ENCODE measurements at regions not wholly inside any gene's neighbourhood (a gene's known extent, or its start where the extent isn't known, plus 50 kb on each side); places are given as distances from the start of the nearest gene placed in this dataset.
"Not testable (repeated sequence)": the region's sequence is repeated elsewhere in the genome, so short reads cannot be mapped to it uniquely, and the experiment has no call there.

DNA sequence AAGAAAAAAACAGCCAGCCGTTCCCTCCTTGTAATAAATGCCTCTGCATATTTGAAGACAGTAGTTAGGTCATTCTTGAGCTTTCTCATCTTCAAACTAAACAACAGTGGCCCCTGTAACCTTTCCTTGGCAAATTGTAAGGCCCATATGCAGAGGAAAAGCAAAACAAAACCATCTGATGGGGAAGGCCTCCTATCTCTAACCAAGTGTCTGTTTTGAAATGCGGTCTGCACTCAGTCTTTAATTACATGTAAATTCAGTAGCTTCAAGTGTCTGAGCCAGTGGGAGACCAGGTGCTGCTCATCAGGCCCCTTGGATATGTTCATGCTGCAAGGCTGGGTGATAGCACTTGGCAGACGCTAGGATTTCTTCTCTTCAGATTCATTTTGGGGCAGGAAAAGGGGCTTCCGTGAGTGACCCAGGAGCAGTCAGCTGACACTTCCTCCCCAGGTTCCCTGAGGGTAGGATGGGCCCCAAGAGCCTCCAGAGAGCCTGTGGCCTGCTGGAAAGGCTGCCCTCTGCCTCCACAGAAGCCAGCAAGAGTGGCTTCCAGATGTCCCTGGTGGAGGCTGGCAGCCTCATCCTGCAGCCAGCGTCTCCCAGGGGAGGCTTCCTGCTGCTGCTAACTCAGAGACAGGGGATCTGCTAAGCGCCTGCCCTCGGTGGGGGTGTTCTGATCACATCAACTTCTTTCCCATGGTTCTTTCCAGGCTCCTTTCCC, 60.2 kb upstream of the PLGLB2 start:
- DNase-seq = peak; percentile 13

DNA sequence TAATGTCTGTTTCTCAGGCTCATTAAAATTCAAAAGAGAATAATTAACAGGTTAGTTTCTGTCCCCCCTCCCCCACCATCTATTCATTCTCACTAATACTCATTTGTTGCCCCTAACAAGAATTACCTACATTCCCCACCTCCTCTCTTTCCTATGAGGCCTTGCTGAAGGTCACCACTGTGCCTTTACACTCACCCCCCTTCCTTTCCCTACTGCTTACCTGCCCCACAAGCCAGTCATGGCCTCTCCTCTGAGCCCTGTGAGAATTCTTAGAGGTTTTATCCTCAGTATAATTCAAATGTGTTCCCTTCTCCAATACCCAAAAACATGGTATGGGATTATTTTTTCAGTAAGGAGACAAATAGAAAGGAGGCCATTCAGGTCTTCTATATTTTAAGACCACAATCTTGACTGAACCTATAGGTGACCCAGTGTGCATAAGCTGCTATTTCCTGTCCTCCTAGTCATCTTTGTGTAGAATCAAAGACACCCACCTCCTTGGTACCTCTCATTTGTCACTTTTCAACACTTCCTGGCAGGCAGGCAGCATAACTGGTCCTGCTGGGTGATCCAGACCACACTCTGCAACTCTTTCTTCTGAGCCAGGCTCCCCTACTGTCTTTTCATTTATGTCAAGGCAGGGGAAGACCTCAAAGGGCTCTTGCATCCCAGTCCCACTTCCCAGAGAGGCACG, 55.8 kb upstream of the PLGLB2 start:
- DNase-seq = not testable (repeated sequence)

GRCh38 chr2:87692914-87693313, 55.0 kb upstream of the PLGLB2 start:
- not testable (repeated sequence) for DNase-seq

DNA sequence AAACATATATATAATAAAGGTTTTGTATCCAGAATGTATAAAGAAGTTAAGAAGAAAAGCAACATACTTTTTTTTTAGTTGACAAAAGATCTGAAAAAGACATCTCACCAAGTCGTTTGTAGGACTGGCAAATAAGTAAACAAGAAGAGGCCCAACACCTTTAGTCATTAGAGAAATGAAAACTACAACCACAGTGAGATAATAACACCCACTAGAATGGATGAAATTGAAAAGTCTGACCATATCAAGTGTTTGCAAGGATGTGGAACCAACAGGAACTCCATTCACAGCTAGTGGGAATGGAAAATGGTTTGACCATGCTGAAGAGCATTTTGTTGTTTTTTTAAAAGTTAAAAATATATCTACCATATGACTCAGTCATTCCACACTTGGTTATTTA, 54.0 kb upstream of the PLGLB2 start:
- not testable (repeated sequence) for DNase-seq

DNA sequence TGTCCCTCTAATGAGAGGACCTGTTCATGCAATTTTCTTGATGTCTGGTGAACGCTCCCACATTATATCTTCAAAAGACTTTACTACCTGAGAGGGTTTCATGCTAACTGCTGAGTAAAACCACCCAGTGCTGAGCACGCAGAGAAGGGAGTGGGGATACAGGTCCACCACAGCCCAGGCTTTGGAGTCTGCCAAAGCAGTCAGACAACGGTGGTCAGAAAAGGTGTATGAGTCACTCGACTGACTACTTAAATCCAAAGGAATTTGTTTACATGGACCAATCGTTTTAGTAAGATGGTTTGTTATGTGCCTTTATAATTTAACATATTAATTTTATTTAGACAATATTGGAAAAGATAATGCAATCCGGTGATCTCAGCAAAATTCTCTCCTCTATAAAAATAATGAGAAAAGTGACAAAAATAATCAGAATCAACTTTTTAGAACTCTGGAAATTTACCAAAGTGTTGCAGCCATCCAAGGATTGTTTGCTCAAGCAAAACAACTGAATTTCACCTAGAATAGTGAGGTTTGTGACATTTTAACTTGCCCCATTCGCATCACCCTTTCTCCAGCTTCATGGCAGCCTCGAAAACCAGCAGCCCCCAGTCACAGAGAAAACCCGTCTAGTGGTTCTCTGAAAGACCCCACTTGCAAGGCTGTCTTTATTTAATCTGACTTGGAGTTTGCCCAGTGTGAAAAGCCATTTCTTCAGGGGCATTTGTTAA, 52.1 kb upstream of the PLGLB2 start:
- DNase-seq = peak; percentile 17

Data from fibroblast of skin of abdomen (primary cell).